AG04449 (cell line): ENCODE measurements at regions not wholly inside any gene's neighbourhood (a gene's known extent, or its start where the extent isn't known, plus 50 kb on each side); places are given as distances from the start of the nearest gene placed in this dataset.

ENCODE experiments used
- CTCF ChIA-PET: fragments of 350-600 bp; formaldehyde crosslinking; extraction: SDS; loops from one replicate; lab custom pipeline; 2021; ENCODE audit warnings: antibody characterized with exemption; lab: Yijun Ruan, JAX
- POLR2A ChIA-PET: fragments of 400-600, 350-600 bp; formaldehyde crosslinking; extraction: SDS; loops from one replicate; lab custom pipeline; 2020; ENCODE audit warnings: antibody characterized with exemption, inconsistent platforms; lab: Yijun Ruan, JAX
- DNase-seq: peaks from one replicate; pipeline ENCODE4 v3.0.0-alpha.2; 2010; ENCODE audit warnings: low read depth, low spot score
- H3K4me3 ChIP-seq: 2 replicates; pipeline ENCODE4 v1.5.1; 2011; ENCODE audit warnings: low read depth, mild to moderate bottlenecking, control low read depth, low read length
- CTCF ChIP-seq: IDR thresholded peaks from one replicate; pipeline ENCODE4 v1.5.1; 2011; ENCODE audit warnings: mild to moderate bottlenecking, moderate library complexity, low read length, control low read depth, inconsistent platforms; ENCODE audit not compliant: insufficient read depth; ENCODE audit errors: missing control alignments

GRCh38 chr6:82419132-82419581 lies 55.5 kb downstream of the TPBG start:
- H3K4me3 ChIP-seq, result no peak overlapping the region
- CTCF ChIA-PET, result interaction anchor here (1.3 kb wide), 1 partner anchor 149 kb away, joined by 6 read pairs; no protein-coding TSS in a partner anchor
- TF ChIP-seq CTCF, result no peak
- POLR2A ChIA-PET, result no interaction called here
- no peak for DNase-seq

- ChIA-PET CTCF (interaction anchor here (1.3 kb wide), 1 partner anchor 150 kb away, joined by 6 read pairs; no protein-coding TSS in a partner anchor), POLR2A (no interaction called here)
- no peak for DNase-seq
- no peak for TF ChIP-seq CTCF
- H3K4me3 ChIP-seq, result no peak overlapping the region
Observed at GRCh38 chr6:82419859-82420258, 56.2 kb downstream of the TPBG start.

GRCh38 chr6:82430611-82431010 lies 67.0 kb downstream of the TPBG start:
- ChIA-PET POLR2A (no interaction called here), CTCF (no interaction called here)
- no peak for TF ChIP-seq CTCF
- no peak for DNase-seq
- H3K4me3 ChIP-seq, result no peak overlapping the region

GRCh38 chr6:82436740-82437139 lies 73.1 kb downstream of the TPBG start:
- H3K4me3 ChIP-seq, result no peak overlapping the region
- TF ChIP-seq CTCF, result no peak
- CTCF ChIA-PET, result no interaction called here
- POLR2A ChIA-PET, result no interaction called here
- no peak for DNase-seq

- H3K4me3 ChIP-seq, result no peak overlapping the region
- POLR2A ChIA-PET, result interaction anchor here (0.7 kb wide), 1 partner anchor 16 kb away, joined by 3 read pairs; no protein-coding TSS in a partner anchor
- DNase-seq, result no peak
- CTCF ChIA-PET, result no interaction called here
- TF ChIP-seq CTCF, result no peak
Observed at GRCh38 chr6:82437701-82438100, 74.1 kb downstream of the TPBG start.

- POLR2A ChIA-PET, result no interaction called here
Observed at GRCh38 chr6:82441047-82441855, 77.6 kb downstream of the TPBG start.

More at GRCh38 chr6:82441047-82441855, 77.6 kb downstream of the TPBG start:
- CTCF ChIA-PET, result no interaction called here
- no peak overlapping the region for H3K4me3 ChIP-seq
- TF ChIP-seq CTCF, result no peak
- DNase-seq, result no peak
